DOHH2 (cell line): ENCODE measurements at regions not wholly inside any gene's neighbourhood (a gene's known extent, or its start where the extent isn't known, plus 50 kb on each side); places are given as distances from the start of the nearest gene placed in this dataset.

Experiments used
- H3F3A ChIP-seq: fragments of 200-600 bp; sonication (generic), shearing (Covaris generic); 2 replicates; pipeline ENCODE4 v1.6.0; 2016; ENCODE audit warnings: antibody characterized with exemption, mild to moderate bottlenecking; ENCODE audit not compliant: control insufficient read depth, insufficient read depth
- H3K27ac ChIP-seq: fragments of 200-600 bp; sonication (generic); 2 replicates; pipeline ENCODE4 v1.5.1; 2014; ENCODE audit warnings: low read depth, mild to moderate bottlenecking, low read length, moderate library complexity
- H3K27me3 ChIP-seq: fragments of 200-600 bp; sonication (generic); 2 replicates; pipeline ENCODE4 v1.6.1; 2014; ENCODE audit warnings: mild to moderate bottlenecking, low read length, mixed read lengths; ENCODE audit not compliant: control insufficient read depth
- H3K36me3 ChIP-seq: fragments of 200-600 bp; sonication (generic); 2 replicates; pipeline ENCODE4 v1.6.1; 2014; ENCODE audit warnings: mild to moderate bottlenecking, low read length, moderate library complexity, mixed read lengths; ENCODE audit not compliant: control insufficient read depth
- H3K4me1 ChIP-seq: fragments of 200-600 bp; sonication (generic); 2 replicates; pipeline ENCODE4 v1.6.1; 2014; ENCODE audit warnings: mild to moderate bottlenecking, low read length, mixed read lengths; ENCODE audit not compliant: control insufficient read depth
- H3K4me2 ChIP-seq: fragments of 200-600 bp; sonication (generic); 2 replicates; pipeline ENCODE4 v1.6.0; 2014; ENCODE audit warnings: mild to moderate bottlenecking, low read length, moderate library complexity
- H3K4me3 ChIP-seq: fragments of 200-600 bp; sonication (generic); 2 replicates; pipeline ENCODE4 v1.5.1; 2014; ENCODE audit warnings: mild to moderate bottlenecking, low read length, mixed read lengths
- H3K79me2 ChIP-seq: fragments of 200-600 bp; sonication (generic); 2 replicates; pipeline ENCODE4 v1.6.1; 2014; ENCODE audit warnings: mild to moderate bottlenecking, low read length, mixed read lengths; ENCODE audit not compliant: control insufficient read depth
- H3K9me2 ChIP-seq: fragments of 200-600 bp; sonication (generic); replicated peaks from 2 replicates; pipeline ENCODE4 v1.6.1; 2014; ENCODE audit warnings: mild to moderate bottlenecking, low read length, mixed read lengths; ENCODE audit not compliant: control insufficient read depth
- H3K9me3 ChIP-seq: fragments of 200-600 bp; sonication (generic); 2 replicates; pipeline ENCODE4 v1.6.1; 2014; ENCODE audit warnings: antibody characterized with exemption, low read length, mixed read lengths; ENCODE audit not compliant: control insufficient read depth, insufficient read depth
- H4K20me1 ChIP-seq: fragments of 200-600 bp; sonication (generic); 2 replicates; pipeline ENCODE4 v1.6.0; 2014; ENCODE audit warnings: low read depth, mild to moderate bottlenecking, antibody characterized with exemption, low read length, moderate library complexity; ENCODE audit not compliant: control insufficient read depth, insufficient read depth
- EZH2phosphoT487 ChIP-seq: fragments of 200-600 bp; sonication (generic); IDR thresholded peaks from 2 replicates; pipeline ENCODE4 v1.6.1; 2017; ENCODE audit warnings: borderline replicate concordance, mild to moderate bottlenecking, antibody characterized with exemption, low read length, moderate library complexity, mixed read lengths
- TF ChIP-seq, protein P1 (sequence below): fragments of 200-600 bp; sonication (generic); IDR thresholded peaks from one replicate; pipeline ENCODE4 v1.5.1; 2014; ENCODE audit warnings: antibody characterized with exemption, mild to moderate bottlenecking, low read depth, low read length; ENCODE audit not compliant: poor library complexity, severe bottlenecking

DNA sequence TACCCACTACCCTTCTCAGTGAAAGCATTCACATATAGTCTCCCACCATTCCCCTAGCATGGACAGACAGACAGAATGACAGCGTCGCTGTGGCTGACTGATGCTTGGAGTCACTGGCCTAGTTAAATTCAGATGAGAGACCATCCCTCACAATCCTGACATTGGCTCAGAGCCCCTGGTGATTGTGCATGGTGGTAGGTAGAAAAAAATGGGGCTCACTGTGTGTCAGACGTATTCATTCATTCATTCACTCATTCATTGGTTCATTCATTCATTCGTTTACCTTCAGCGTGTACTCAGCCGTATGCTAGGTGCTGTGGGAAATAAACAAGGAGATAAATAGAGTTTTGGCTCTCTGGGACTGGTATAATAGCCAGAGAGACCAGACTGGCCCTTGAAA, 73.6 kb upstream of the CALM2 start:
- H3F3A ChIP-seq, result no peaks in the 10 kb centered on the region

DNA sequence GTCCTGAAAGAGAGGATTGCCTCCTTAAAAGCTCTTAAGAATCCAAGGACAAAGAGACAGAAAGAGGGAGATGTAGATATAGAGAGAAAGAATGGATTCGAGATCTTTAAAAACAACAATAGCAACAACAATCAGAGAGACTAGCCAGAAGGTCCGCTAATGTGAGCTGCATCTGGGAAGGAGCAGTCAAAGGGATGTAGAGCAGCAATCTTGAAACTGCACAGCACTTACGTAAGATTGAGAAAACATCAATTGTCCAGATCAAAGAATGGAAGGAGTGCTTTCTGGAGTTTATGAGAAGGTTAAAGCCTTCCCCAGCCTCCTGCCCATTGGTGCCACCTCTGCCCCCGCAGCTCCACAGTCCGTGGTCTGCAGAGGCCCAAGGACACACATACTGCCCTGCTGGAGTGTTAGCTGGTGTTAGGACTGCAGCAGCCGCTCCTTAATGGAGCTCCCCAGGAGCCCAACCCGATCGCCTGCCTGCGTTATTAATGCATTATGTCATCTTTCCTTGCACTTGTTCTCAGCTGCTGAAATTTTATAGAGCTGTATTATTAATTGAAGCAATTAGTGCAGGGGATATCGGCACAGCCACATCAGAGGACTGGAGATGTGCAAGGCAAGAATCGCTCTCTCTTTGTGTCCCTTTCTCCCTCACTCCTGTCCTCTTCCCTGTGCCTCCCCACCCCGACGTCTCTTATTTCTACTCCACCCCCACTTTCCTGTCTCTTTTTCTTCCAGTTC, 73.0 kb upstream of the CALM2 start:
- Histone ChIP-seq H4K20me1 (no peaks in the 10 kb centered on the region), H3K36me3 (no peaks in the 10 kb centered on the region), H3K9me2 (no peaks in the 10 kb centered on the region), H3K4me2 (no peak overlapping the region), H3K27ac (no peak overlapping the region), H3K27me3 (no peaks in the 10 kb centered on the region), H3F3A (no peaks in the 10 kb centered on the region), H3K4me1 (no peaks in the 10 kb centered on the region), H3K9me3 (no peaks in the 10 kb centered on the region), H3K79me2 (no peaks in the 10 kb centered on the region), H3K4me3 (no peak overlapping the region)
- no peak for TF ChIP-seq EZH2phosphoT487
- TF ChIP-seq, protein P1, sequence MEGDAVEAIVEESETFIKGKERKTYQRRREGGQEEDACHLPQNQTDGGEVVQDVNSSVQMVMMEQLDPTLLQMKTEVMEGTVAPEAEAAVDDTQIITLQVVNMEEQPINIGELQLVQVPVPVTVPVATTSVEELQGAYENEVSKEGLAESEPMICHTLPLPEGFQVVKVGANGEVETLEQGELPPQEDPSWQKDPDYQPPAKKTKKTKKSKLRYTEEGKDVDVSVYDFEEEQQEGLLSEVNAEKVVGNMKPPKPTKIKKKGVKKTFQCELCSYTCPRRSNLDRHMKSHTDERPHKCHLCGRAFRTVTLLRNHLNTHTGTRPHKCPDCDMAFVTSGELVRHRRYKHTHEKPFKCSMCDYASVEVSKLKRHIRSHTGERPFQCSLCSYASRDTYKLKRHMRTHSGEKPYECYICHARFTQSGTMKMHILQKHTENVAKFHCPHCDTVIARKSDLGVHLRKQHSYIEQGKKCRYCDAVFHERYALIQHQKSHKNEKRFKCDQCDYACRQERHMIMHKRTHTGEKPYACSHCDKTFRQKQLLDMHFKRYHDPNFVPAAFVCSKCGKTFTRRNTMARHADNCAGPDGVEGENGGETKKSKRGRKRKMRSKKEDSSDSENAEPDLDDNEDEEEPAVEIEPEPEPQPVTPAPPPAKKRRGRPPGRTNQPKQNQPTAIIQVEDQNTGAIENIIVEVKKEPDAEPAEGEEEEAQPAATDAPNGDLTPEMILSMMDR, result no peak

More for the DNA sequence above, 73.6 kb upstream of the CALM2 start:
- Histone ChIP-seq H3K9me2 (no peaks in the 10 kb centered on the region), H3K9me3 (no peaks in the 10 kb centered on the region), H3K36me3 (no peaks in the 10 kb centered on the region), H3K27me3 (no peaks in the 10 kb centered on the region), H4K20me1 (no peaks in the 10 kb centered on the region), H3K4me3 (no peak overlapping the region), H3K27ac (no peak overlapping the region), H3K4me2 (no peak overlapping the region), H3K79me2 (no peaks in the 10 kb centered on the region), H3K4me1 (no peaks in the 10 kb centered on the region)
- TF ChIP-seq, protein P1, result no peak
- TF ChIP-seq EZH2phosphoT487, result no peak

DNA sequence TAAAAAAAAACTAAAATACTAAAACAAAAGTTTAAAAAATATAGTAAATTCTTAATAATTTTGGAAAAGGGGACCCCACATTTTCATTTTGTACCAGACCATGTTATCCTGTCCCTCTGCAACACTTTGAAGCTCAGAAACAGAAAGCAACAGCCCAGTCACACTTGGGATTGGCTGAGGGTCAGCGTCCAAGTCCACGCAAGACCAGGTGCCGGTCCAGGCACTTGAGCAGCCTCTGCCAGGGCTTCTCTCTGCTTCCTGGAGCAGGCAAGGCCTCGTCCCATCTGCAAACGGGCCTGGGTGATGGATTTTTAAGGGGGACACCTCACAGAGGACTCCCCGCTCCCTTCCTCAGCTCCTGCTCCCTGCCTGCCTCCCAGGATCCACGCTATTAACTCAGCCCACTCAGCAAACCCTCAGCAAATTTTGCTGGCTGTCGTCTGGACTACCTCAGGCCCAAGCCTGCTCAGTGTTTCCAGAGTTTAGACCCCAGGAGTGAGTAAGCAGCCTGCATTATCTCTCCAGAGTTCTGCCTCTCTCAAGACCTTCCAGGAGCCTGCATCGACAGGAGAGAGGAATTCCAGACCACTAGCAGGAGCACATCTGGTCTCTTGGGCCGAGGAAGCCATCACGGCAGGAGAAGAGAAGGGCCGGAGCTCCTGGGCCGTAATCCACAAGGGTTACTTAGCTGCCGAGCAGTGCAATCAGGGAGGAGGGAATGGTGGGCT, 67.4 kb upstream of the CALM2 start:
- no peaks in the 10 kb centered on the region for H3F3A ChIP-seq
- no peaks in the 10 kb centered on the region for H3K9me3 ChIP-seq
- H3K9me2 ChIP-seq, result no peaks in the 10 kb centered on the region
- peaks cover 5% of the 10 kb centered on the region; the same call in 1 of the 2 replicates for H3K27me3 ChIP-seq
- no peaks in the 10 kb centered on the region for H4K20me1 ChIP-seq
- no peak overlapping the region for H3K4me3 ChIP-seq
- H3K36me3 ChIP-seq, result no peaks in the 10 kb centered on the region
- H3K27ac ChIP-seq, result no peak overlapping the region
- TF ChIP-seq, protein P1, result no peak
- H3K4me1 ChIP-seq, result no peaks in the 10 kb centered on the region
- no peak overlapping the region for H3K4me2 ChIP-seq
- no peaks in the 10 kb centered on the region for H3K79me2 ChIP-seq
